HepG2 (cell line): ENCODE measurements at regions not wholly inside any gene's neighbourhood (a gene's known extent, or its start where the extent isn't known, plus 50 kb on each side); places are given as distances from the start of the nearest gene placed in this dataset.
A peak's percentile ranks its signal among the peaks of the same experiment; 100 is the strongest.

Experiments used
- ARNT2 ChIP-seq: sonication (generic); formaldehyde crosslinking; IDR thresholded peaks from 2 replicates; pipeline ENCODE4 v1.8.0; 2022; ENCODE audit warnings: mild to moderate bottlenecking, low read depth, missing genetic modification reagents, moderate library complexity
- BRD4 ChIP-seq: sonication (generic); formaldehyde crosslinking; IDR thresholded peaks from 2 replicates; pipeline ENCODE4 v1.4.0; 2020; ENCODE audit warnings: missing genetic modification reagents
- CEBPB ChIP-seq: IDR thresholded peaks from 2 replicates; pipeline ENCODE4 v1.6.1; 2011; ENCODE audit warnings: low read depth, low read length, improper control_type of control experiment, borderline replicate concordance
- CEBPG ChIP-seq: IDR thresholded peaks from 2 replicates; pipeline ENCODE4 v1.6.1; 2016
- HNRNPLL ChIP-seq: fragments of 200-400 bp; formaldehyde crosslinking; IDR thresholded peaks from 2 replicates; pipeline ENCODE4 v1.6.1; 2017; ENCODE audit warnings: mild to moderate bottlenecking, low read depth, low read length; ENCODE audit not compliant: poor library complexity, severe bottlenecking
- KLF12 ChIP-seq: sonication (generic); formaldehyde crosslinking; IDR thresholded peaks from 2 replicates; pipeline ENCODE4 v1.4.0; 2020; ENCODE audit warnings: missing genetic modification reagents, borderline replicate concordance
- MIER2 ChIP-seq: IDR thresholded peaks from 2 replicates; pipeline ENCODE4 v1.6.1; 2016; ENCODE audit warnings: missing biosample characterization, missing genetic modification reagents
- PHF21A ChIP-seq: sonication (generic); formaldehyde crosslinking; IDR thresholded peaks from 2 replicates; pipeline ENCODE4 v1.5.0; 2020; ENCODE audit warnings: mild to moderate bottlenecking, missing genetic modification reagents
- SAP130 ChIP-seq: IDR thresholded peaks from 2 replicates; pipeline ENCODE4 v1.6.1; 2016; ENCODE audit warnings: low read depth
- SP5 ChIP-seq: IDR thresholded peaks from 2 replicates; pipeline ENCODE4 v1.6.1; 2016; ENCODE audit warnings: low read depth, borderline replicate concordance
- SRY ChIP-seq: sonication (generic); formaldehyde crosslinking; IDR thresholded peaks from 2 replicates; pipeline ENCODE4 v1.8.0; 2022; ENCODE audit warnings: mild to moderate bottlenecking, missing genetic modification reagents
- TBX2 ChIP-seq: sonication (generic); formaldehyde crosslinking; IDR thresholded peaks from 2 replicates; pipeline ENCODE4 v1.5.0; 2020; ENCODE audit warnings: missing genetic modification reagents, mild to moderate bottlenecking, borderline replicate concordance
- TOPORS ChIP-seq: sonication (generic); formaldehyde crosslinking; IDR thresholded peaks from 2 replicates; pipeline ENCODE4 v1.8.0; 2023; ENCODE audit warnings: mild to moderate bottlenecking, missing genetic modification reagents
- XRCC5 ChIP-seq: fragments of 200-400 bp; formaldehyde crosslinking; optimal IDR thresholded peaks from 2 replicates; pipeline ENCODE3; 2017; ENCODE audit warnings: mild to moderate bottlenecking, low read length
- ZNF136 ChIP-seq: sonication (generic); formaldehyde crosslinking; IDR thresholded peaks from 2 replicates; pipeline ENCODE4 v1.8.1; 2022; ENCODE audit warnings: low read depth, mild to moderate bottlenecking, moderate library complexity, missing genetic modification reagents
- ZNF138 ChIP-seq: sonication (generic); formaldehyde crosslinking; IDR thresholded peaks from 2 replicates; pipeline ENCODE4 v1.5.0; 2020; ENCODE audit warnings: mild to moderate bottlenecking, low read depth, missing genetic modification reagents
- ZNF232 ChIP-seq: sonication (generic); formaldehyde crosslinking; IDR thresholded peaks from 2 replicates; pipeline ENCODE4 v1.4.0; 2020; ENCODE audit warnings: missing genetic modification reagents, borderline replicate concordance
- ZNF547 ChIP-seq: sonication (generic); formaldehyde crosslinking; IDR thresholded peaks from 2 replicates; pipeline ENCODE4 v1.5.1; 2020; ENCODE audit warnings: mild to moderate bottlenecking, missing genetic modification reagents
- TF ChIP-seq, protein P1 (sequence below): sonication (generic); formaldehyde crosslinking; IDR thresholded peaks from 2 replicates; pipeline ENCODE4 v1.4.0; 2020; ENCODE audit warnings: missing genetic modification reagents
- TF ChIP-seq, protein P2 (sequence below): sonication (generic); formaldehyde crosslinking; IDR thresholded peaks from 2 replicates; pipeline ENCODE4 v1.8.0; 2022; ENCODE audit warnings: missing genetic modification reagents, mild to moderate bottlenecking, borderline replicate concordance
- TF ChIP-seq, protein P3 (sequence below): sonication (generic); IDR thresholded peaks from 2 replicates; pipeline ENCODE4 v1.6.1; 2016; ENCODE audit warnings: low read depth, borderline replicate concordance

DNA sequence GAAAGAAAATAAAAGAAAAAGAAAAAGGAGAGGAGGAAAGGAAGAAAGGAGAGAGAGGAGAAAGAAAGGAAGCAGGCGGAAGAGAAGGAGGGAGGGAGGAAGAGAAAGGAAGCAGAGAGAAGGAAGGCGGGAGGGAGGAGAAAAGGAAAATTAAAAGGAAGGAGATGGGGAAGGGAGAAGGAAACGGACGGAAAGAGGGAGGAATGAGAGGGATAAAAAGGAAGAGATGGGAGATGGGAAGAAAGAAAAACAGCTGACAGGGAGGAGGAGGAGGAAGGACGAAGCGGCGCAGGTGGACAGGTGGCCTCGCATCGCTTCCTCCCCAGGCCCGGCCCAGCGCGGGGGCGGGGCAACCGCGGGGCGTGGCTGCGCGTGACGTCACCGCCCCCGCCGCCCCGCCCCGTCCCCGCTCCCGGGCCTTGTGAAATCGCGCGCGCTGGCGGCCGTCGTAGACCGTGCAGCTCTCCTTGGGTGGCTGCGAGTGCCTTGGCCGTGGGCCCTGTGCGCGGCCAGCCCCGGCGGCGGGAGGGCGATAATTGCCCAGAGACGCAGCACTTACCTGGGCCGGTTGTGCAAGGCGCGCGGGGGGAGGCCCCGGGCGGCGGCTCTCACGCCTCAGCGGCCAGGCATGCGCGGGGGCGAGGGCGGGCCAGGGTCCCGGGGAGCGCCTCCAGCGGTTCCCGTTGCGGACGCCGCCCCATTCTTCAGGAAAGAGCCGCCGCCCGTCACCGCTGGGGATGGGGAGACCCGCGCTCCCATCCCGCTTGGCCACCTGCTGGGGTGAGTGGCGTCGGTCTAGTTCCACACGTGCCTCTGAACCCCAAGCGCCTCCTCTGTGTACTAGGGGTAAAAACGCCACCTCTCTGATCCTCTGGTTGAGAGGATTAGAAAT is 49.6 kb upstream of the FOXE1 start (continued):
- TF ChIP-seq, protein P1, sequence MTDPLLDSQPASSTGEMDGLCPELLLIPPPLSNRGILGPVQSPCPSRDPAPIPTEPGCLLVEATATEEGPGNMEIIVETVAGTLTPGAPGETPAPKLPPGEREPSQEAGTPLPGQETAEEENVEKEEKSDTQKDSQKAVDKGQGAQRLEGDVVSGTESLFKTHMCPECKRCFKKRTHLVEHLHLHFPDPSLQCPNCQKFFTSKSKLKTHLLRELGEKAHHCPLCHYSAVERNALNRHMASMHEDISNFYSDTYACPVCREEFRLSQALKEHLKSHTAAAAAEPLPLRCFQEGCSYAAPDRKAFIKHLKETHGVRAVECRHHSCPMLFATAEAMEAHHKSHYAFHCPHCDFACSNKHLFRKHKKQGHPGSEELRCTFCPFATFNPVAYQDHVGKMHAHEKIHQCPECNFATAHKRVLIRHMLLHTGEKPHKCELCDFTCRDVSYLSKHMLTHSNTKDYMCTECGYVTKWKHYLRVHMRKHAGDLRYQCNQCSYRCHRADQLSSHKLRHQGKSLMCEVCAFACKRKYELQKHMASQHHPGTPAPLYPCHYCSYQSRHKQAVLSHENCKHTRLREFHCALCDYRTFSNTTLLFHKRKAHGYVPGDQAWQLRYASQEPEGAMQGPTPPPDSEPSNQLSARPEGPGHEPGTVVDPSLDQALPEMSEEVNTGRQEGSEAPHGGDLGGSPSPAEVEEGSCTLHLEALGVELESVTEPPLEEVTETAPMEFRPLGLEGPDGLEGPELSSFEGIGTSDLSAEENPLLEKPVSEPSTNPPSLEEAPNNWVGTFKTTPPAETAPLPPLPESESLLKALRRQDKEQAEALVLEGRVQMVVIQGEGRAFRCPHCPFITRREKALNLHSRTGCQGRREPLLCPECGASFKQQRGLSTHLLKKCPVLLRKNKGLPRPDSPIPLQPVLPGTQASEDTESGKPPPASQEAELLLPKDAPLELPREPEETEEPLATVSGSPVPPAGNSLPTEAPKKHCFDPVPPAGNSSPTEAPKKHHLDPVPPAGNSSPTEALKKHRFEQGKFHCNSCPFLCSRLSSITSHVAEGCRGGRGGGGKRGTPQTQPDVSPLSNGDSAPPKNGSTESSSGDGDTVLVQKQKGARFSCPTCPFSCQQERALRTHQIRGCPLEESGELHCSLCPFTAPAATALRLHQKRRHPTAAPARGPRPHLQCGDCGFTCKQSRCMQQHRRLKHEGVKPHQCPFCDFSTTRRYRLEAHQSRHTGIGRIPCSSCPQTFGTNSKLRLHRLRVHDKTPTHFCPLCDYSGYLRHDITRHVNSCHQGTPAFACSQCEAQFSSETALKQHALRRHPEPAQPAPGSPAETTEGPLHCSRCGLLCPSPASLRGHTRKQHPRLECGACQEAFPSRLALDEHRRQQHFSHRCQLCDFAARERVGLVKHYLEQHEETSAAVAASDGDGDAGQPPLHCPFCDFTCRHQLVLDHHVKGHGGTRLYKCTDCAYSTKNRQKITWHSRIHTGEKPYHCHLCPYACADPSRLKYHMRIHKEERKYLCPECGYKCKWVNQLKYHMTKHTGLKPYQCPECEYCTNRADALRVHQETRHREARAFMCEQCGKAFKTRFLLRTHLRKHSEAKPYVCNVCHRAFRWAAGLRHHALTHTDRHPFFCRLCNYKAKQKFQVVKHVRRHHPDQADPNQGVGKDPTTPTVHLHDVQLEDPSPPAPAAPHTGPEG (CRISPR knock-in tag) = no peak
- TF ChIP-seq PHF21A = 0 out of 2 replicates have a peak, but pooled peaks have one; percentile 20
- TF ChIP-seq, protein P2, sequence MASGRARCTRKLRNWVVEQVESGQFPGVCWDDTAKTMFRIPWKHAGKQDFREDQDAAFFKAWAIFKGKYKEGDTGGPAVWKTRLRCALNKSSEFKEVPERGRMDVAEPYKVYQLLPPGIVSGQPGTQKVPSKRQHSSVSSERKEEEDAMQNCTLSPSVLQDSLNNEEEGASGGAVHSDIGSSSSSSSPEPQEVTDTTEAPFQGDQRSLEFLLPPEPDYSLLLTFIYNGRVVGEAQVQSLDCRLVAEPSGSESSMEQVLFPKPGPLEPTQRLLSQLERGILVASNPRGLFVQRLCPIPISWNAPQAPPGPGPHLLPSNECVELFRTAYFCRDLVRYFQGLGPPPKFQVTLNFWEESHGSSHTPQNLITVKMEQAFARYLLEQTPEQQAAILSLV = peak; percentile 42; the same call in 1 of the 2 replicates
- peak; percentile 47 for TF ChIP-seq HNRNPLL
- TF ChIP-seq, protein P3, sequence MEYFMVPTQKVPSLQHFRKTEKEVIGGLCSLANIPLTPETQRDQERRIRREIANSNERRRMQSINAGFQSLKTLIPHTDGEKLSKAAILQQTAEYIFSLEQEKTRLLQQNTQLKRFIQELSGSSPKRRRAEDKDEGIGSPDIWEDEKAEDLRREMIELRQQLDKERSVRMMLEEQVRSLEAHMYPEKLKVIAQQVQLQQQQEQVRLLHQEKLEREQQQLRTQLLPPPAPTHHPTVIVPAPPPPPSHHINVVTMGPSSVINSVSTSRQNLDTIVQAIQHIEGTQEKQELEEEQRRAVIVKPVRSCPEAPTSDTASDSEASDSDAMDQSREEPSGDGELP = peak; percentile 24; the same call in 1 of the 2 replicates
- no peak for TF ChIP-seq BRD4 (CRISPR knock-in tag)
- no peak for TF ChIP-seq XRCC5
- peak; percentile 58; the same call in 1 of the 2 replicates for TF ChIP-seq CEBPB
- TF ChIP-seq SAP130 (CRISPR knock-in tag) = 0 out of 2 replicates have a peak, but pooled peaks have one; percentile 38
- no peak for TF ChIP-seq TOPORS (CRISPR knock-in tag)
- TF ChIP-seq MIER2 (CRISPR knock-in tag) = no peak
- TF ChIP-seq ZNF138 (CRISPR knock-in tag) = peak; percentile 64; the same call in 1 of the 2 replicates
- no peak for TF ChIP-seq ZNF136 (CRISPR knock-in tag)
- TF ChIP-seq TBX2 (CRISPR knock-in tag) = peak; percentile 74; the same call in 1 of the 2 replicates
- peak; percentile 72 for TF ChIP-seq ARNT2 (CRISPR knock-in tag)
- peak; percentile 40; the same call in 1 of the 2 replicates for TF ChIP-seq SRY (CRISPR knock-in tag)
- TF ChIP-seq CEBPG (CRISPR knock-in tag) = peak; percentile 65
- TF ChIP-seq SP5 (CRISPR knock-in tag) = peak; percentile 49; the same call in 1 of the 2 replicates
- peak; percentile 89 for TF ChIP-seq ZNF547 (CRISPR knock-in tag)
- TF ChIP-seq ZNF232 = no peak
- peak; percentile 46; the same call in 1 of the 2 replicates for TF ChIP-seq KLF12 (CRISPR knock-in tag)
